ENCODE measurements at regions not wholly inside any gene's neighbourhood (a gene's known extent, or its start where the extent isn't known, plus 50 kb on each side); places are given as distances from the start of the nearest gene placed in this dataset.

DNA sequence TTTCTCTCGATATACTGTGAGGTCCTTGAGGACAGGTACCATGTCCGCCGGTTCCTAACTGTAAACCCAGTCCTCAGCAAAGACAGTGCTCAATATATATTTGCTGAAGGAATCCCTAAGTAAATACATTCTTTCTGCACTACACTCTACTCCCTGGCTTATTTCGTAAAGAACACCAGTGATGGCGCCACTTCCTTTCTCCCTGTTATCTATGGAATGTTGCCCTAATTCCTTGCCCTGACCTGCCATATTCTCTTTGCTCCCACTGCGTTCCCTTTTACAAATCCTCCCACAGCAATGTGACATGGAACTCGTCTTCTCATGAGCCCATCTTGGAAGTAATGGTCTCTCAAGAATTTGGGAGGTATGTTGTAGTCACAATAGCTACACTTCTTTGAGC is 507.4 kb upstream of the COBL start:
- Histone ChIP-seq H3K27ac (ENCODE audit: insufficient read depth, low read length) (no peak overlapping the region), H3K79me1 (ENCODE audit: low read depth in 1 of 2, low read length in 2 of 2) (no peaks in the 10 kb centered on the region), H3K14ac (replicated peaks; ENCODE audit: low read depth, low read length) (no peak overlapping the region), H3K18ac (ENCODE audit: low read depth, low read length) (no peak overlapping the region), H2AFZ (replicated peaks; ENCODE audit: low read length, poor library complexity) (no peak overlapping the region), H4K91ac (ENCODE audit: insufficient read depth, low read depth, low read length) (no peak overlapping the region), H3K23ac (ENCODE audit: low read depth, low read length) (no peak overlapping the region), H3K9me3 (ENCODE audit: control insufficient read depth, insufficient read depth, low read length) (peaks cover 6% of the 10 kb centered on the region), H3K4me3 (ENCODE audit: insufficient read depth, low read depth, low read length) (no peak overlapping the region), H4K5ac (ENCODE audit: low read depth, low read length) (no peak overlapping the region), H3K36me3 (ENCODE audit: control insufficient read depth, insufficient read depth, low read length) (no peaks in the 10 kb centered on the region), H3K27me3 (ENCODE audit: control insufficient read depth, insufficient read depth, low read length) (no peaks in the 10 kb centered on the region), H2BK15ac (ENCODE audit: low read depth, low read length) (no peak overlapping the region), H3K9me1 (ENCODE audit: insufficient read depth, low read length) (no peaks in the 10 kb centered on the region), H2AK5ac (ENCODE audit: low read depth, low read length) (no peak overlapping the region), H3K4ac (ENCODE audit: low read depth, low read length) (no peak overlapping the region), H2BK5ac (ENCODE audit: low read depth, low read length, poor library complexity, severe bottlenecking) (no peak overlapping the region), H2BK20ac (ENCODE audit: low read depth, low read length) (no peak overlapping the region), H3K4me2 (ENCODE audit: low read depth, low read length) (no peak overlapping the region), H3K4me1 (ENCODE audit: control insufficient read depth, insufficient read depth, low read length) (no peaks in the 10 kb centered on the region), H3K9ac (ENCODE audit: low read depth, low read length) (no peak overlapping the region), H2BK120ac (ENCODE audit: low read depth, low read length) (no peak overlapping the region), H3K56ac (ENCODE audit: extremely low read depth, insufficient read depth, low read length) (no peak overlapping the region), H4K20me1 (ENCODE audit: insufficient read depth, low read length) (no peaks in the 10 kb centered on the region), H2AK9ac (replicated peaks; ENCODE audit: low read depth, low read length, poor library complexity) (no peak overlapping the region), H4K8ac (ENCODE audit: low read depth in 2 of 2, low read length in 2 of 2) (no peak overlapping the region)
- ChIA-PET POLR2A (ENCODE audit: unreplicated experiment) (no interaction called here), CTCF (no interaction called here)
- no TSS peak for BruUV-seq (replicated peaks)
- in situ Hi-C loops (cut with MboI; ENCODE audit: low sequenced_read_pairs) (no loop called here), intact Hi-C loops (cut with micrococcal nuclease) (no loop called here), dilution Hi-C loops (cut with HindIII; ENCODE audit: low sequenced_read_pairs, unreplicated experiment) (no loop called here)
- DNase-seq = no peak
- no peak for TF ChIP-seq MXI1 (IDR thresholded peaks at IDR 0.05; ENCODE audit: borderline replicate concordance, low read depth, low read length)
- no peak for TF ChIP-seq CHD1 (IDR thresholded peaks at IDR 0.05; ENCODE audit: low read depth, low read length)
- TF ChIP-seq NFE2L2 (IDR thresholded peaks at IDR 0.05; ENCODE audit: low read depth, low read length) = no peak
- TF ChIP-seq, protein P1, sequence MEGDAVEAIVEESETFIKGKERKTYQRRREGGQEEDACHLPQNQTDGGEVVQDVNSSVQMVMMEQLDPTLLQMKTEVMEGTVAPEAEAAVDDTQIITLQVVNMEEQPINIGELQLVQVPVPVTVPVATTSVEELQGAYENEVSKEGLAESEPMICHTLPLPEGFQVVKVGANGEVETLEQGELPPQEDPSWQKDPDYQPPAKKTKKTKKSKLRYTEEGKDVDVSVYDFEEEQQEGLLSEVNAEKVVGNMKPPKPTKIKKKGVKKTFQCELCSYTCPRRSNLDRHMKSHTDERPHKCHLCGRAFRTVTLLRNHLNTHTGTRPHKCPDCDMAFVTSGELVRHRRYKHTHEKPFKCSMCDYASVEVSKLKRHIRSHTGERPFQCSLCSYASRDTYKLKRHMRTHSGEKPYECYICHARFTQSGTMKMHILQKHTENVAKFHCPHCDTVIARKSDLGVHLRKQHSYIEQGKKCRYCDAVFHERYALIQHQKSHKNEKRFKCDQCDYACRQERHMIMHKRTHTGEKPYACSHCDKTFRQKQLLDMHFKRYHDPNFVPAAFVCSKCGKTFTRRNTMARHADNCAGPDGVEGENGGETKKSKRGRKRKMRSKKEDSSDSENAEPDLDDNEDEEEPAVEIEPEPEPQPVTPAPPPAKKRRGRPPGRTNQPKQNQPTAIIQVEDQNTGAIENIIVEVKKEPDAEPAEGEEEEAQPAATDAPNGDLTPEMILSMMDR (conservative IDR thresholded peaks at IDR 0.05; ENCODE audit: low read depth, low read length) = no peak
- no peak for TF ChIP-seq POLR2A (IDR thresholded peaks at IDR 0.05; ENCODE audit: low read depth, low read length)
- no peak for TF ChIP-seq FOS (IDR thresholded peaks at IDR 0.05; ENCODE audit: low read depth, low read length)
- ATAC-seq (ENCODE audit: low read depth) = no peak
- WGBS, 2 experiments (ENCODE audit: extremely low coverage in 2 of 2, insufficient read length in 1 of 2) = no CpG with 5 or more reads among the region's 7 CpGs
